Karpas-422 (cell line): ENCODE measurements at regions not wholly inside any gene's neighbourhood (a gene's known extent, or its start where the extent isn't known, plus 50 kb on each side); places are given as distances from the start of the nearest gene placed in this dataset.

Experiments used
- DNase-seq: peaks from one replicate; pipeline ENCODE4 v3.0.0-alpha.2; 2015
- H2AFZ ChIP-seq: fragments of 200-600 bp; sonication (generic); 2 replicates; pipeline ENCODE4 v1.6.1; 2014; ENCODE audit warnings: antibody characterized with exemption, low read length, mixed read lengths
- H3K27ac ChIP-seq: fragments of 200-600 bp; sonication (generic); 2 replicates; pipeline ENCODE4 v1.5.1; 2014; ENCODE audit warnings: mild to moderate bottlenecking, low read length, moderate library complexity
- H3K27me3 ChIP-seq: fragments of 200-600 bp; sonication (generic); 2 replicates; pipeline ENCODE4 v1.6.1; 2014; ENCODE audit warnings: low read length, mixed read lengths
- H3K36me3 ChIP-seq: fragments of 200-600 bp; sonication (generic); 2 replicates; pipeline ENCODE4 v1.6.1; 2014; ENCODE audit warnings: low read length, mixed read lengths; ENCODE audit not compliant: insufficient read depth
- H3K4me1 ChIP-seq: fragments of 200-600 bp; sonication (generic); 2 replicates; pipeline ENCODE4 v1.6.1; 2014; ENCODE audit warnings: mild to moderate bottlenecking, low read length, mixed read lengths
- H3K4me2 ChIP-seq: fragments of 200-600 bp; sonication (generic); 2 replicates; pipeline ENCODE4 v1.6.1; 2014; ENCODE audit warnings: low read length, low read depth, mild to moderate bottlenecking; ENCODE audit not compliant: poor library complexity, severe bottlenecking
- H3K4me3 ChIP-seq: fragments of 200-600 bp; sonication (generic); 2 replicates; pipeline ENCODE4 v1.5.1; 2014; ENCODE audit warnings: mild to moderate bottlenecking, antibody characterized with exemption, low read length, mixed read lengths
- H3K79me2 ChIP-seq: fragments of 200-600 bp; sonication (generic); 2 replicates; pipeline ENCODE4 v1.6.1; 2014; ENCODE audit warnings: mild to moderate bottlenecking, low read length, mixed read lengths
- H3K9ac ChIP-seq: fragments of 200-600 bp; sonication (generic); 2 replicates; pipeline ENCODE4 v1.6.0; 2014; ENCODE audit warnings: low read length
- H3K9me2 ChIP-seq: fragments of 200-600 bp; sonication (generic), shearing (Covaris generic); replicated peaks from 2 replicates; pipeline ENCODE4 v1.6.0; 2014; ENCODE audit warnings: mild to moderate bottlenecking, low read length, moderate library complexity; ENCODE audit not compliant: insufficient read depth
- H3K9me3 ChIP-seq: fragments of 300-700, 200-600 bp; sonication (generic); 2 replicates; pipeline ENCODE4 v1.6.1; 2014; ENCODE audit warnings: low read length, mixed read lengths
- H4K20me1 ChIP-seq: fragments of 200-600 bp; sonication (generic); 2 replicates; pipeline ENCODE4 v1.6.1; 2014; ENCODE audit warnings: mild to moderate bottlenecking, antibody characterized with exemption, low read length, low read depth; ENCODE audit not compliant: insufficient read depth

DNA sequence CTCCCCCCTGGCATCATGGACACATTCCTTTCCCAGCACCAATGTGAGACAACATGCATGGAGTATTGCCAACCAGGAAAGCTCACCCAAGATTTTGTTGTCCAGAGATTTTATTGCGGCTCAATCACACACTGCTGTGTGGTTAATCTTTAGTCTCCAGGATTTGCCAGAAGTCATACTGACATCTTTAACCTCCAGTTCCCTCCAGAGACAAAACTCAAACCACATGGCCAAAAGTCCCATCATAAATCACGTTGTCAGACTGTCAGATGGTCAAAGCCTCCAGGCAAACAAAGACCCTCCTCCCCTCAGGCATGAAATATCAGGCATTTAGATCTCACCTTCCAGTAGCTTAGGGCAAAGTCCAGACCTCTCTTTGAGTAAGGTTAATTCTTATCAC lies 97.3 kb upstream of the OPRM1 start:
- Histone ChIP-seq H2AFZ (no peak overlapping the region), H3K36me3 (no peaks in the 10 kb centered on the region), H3K27ac (no peak overlapping the region), H3K79me2 (no peaks in the 10 kb centered on the region), H3K9me3 (no peaks in the 10 kb centered on the region), H3K9ac (no peak overlapping the region), H3K4me2 (no peak overlapping the region), H3K4me1 (no peaks in the 10 kb centered on the region), H3K4me3 (no peak overlapping the region), H3K9me2 (no peaks in the 10 kb centered on the region), H4K20me1 (no peaks in the 10 kb centered on the region), H3K27me3 (no peaks in the 10 kb centered on the region)
- DNase-seq: no peak

DNA sequence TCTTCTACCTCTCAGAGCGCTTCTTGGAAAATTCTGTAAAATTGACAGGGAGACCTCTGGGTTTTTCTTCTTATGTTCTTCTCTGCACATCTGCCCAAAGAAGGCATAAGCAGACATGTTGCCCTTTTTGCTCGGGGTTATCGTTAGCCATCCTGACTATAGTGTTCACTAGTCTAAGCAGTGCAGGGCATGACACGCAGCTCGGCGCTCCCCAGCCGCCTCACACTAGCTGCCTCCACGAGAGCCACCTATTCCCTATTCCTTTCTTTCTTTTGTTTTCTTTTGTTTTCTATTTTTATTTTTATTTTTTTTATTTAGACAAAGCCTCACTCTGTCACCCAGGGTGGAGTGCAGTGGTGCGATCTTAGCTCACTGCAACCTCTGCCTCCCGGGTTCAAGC lies 100.2 kb upstream of the OPRM1 start:
- Histone ChIP-seq H3K4me2 (no peak overlapping the region), H3K27ac (no peak overlapping the region), H2AFZ (no peak overlapping the region), H3K9ac (no peak overlapping the region), H3K9me2 (no peaks in the 10 kb centered on the region), H4K20me1 (no peaks in the 10 kb centered on the region), H3K36me3 (no peaks in the 10 kb centered on the region), H3K9me3 (no peaks in the 10 kb centered on the region), H3K27me3 (no peaks in the 10 kb centered on the region), H3K79me2 (no peaks in the 10 kb centered on the region), H3K4me3 (no peak overlapping the region), H3K4me1 (no peaks in the 10 kb centered on the region)
- DNase-seq: no peak

DNA sequence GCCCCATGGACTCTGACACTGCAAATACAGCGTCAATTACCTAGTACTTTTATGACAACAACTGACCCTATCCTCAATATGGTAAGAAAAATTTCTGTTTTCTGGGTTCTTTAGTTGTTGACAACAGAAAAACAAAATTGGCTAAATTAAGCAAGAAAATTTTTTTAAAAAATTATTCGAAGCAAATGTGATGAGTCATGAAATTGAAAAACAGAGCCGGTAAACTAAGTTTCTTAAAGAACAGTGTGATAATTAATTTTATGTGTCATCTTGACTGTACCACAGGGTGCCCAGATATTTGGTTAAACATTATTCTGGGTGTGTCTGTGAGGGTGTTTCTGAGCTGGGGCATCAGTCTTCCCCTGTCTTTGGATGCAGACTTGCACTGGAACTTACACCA lies 107.6 kb upstream of the OPRM1 start:
- Histone ChIP-seq H3K9me3 (no peaks in the 10 kb centered on the region), H2AFZ (no peak overlapping the region), H3K79me2 (no peaks in the 10 kb centered on the region), H3K9ac (no peak overlapping the region), H3K4me1 (no peaks in the 10 kb centered on the region), H3K27ac (no peak overlapping the region), H3K27me3 (no peaks in the 10 kb centered on the region), H3K9me2 (no peaks in the 10 kb centered on the region), H3K4me2 (no peak overlapping the region), H3K4me3 (no peak overlapping the region), H4K20me1 (no peaks in the 10 kb centered on the region), H3K36me3 (no peaks in the 10 kb centered on the region)
- DNase-seq: no peak

DNA sequence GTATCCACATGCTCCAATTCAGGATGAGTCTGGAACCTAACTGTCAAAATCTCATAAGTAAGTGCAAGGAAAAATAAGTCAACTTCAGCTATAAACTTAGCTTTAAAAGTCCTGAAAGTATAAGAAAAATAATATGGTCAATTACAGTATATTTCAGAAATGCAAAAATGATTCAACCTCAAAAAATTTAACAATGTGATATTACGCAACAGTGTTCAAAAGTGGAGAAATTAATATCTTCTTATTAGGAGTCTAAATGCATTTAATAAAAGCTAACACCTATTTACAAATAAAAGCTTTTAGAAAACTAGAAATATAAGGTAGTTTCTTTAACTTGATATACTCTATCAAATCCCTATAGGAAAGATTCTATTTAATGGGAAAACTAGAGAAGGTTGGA lies 111.2 kb upstream of the OPRM1 start:
- no peak overlapping the region for H3K27ac ChIP-seq
- H3K27me3 ChIP-seq: no peaks in the 10 kb centered on the region
- no peaks in the 10 kb centered on the region for H3K4me1 ChIP-seq
- H3K4me2 ChIP-seq: no peak overlapping the region
- H3K4me3 ChIP-seq: no peak overlapping the region
- H3K9ac ChIP-seq: no peak overlapping the region
- no peak overlapping the region for H2AFZ ChIP-seq
- no peaks in the 10 kb centered on the region for H4K20me1 ChIP-seq
- H3K9me3 ChIP-seq: no peaks in the 10 kb centered on the region
- no peaks in the 10 kb centered on the region for H3K36me3 ChIP-seq
- H3K79me2 ChIP-seq: no peaks in the 10 kb centered on the region
- DNase-seq: no peak
- no peaks in the 10 kb centered on the region for H3K9me2 ChIP-seq

DNA sequence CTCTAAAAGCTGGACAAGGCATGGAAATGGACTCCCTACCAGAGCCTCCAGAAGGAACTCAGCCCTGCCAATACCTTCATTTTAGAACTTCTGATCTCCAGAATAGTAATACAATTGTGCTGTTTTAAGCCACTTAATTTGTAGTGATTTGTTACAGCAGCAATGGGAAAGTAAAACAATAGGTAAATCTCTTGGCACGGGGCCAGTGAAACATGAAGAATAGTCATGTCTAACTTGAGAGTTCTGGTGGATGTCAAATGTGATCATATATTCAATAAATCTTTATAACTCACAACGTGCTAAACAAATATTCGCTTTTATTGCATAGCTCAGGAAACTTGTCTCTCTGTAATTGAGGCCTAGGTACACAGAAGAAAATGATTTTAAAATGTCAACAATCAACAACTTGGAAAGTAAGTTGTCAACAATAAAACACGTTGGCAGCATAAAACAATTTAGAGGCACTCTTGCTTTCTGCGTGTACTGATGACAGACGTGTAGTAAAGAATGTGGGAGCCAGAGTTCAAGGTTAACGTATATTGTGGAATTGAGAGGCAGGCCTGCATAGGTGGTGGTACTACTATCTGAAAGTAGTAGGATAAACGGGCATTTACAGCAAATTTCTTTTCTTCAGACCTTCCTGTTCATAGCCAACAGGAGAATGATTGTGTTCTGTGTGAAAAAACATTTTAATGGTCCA lies 140.5 kb upstream of the OPRM1 start:
- no peaks in the 10 kb centered on the region for H4K20me1 ChIP-seq
- no peaks in the 10 kb centered on the region for H3K36me3 ChIP-seq
- no peak overlapping the region for H2AFZ ChIP-seq
- no peaks in the 10 kb centered on the region for H3K9me3 ChIP-seq
- DNase-seq: no peak
- H3K9ac ChIP-seq: no peak overlapping the region
- H3K27ac ChIP-seq: no peak overlapping the region
- no peaks in the 10 kb centered on the region; the same call in 1 of the 2 replicates for H3K9me2 ChIP-seq
- no peaks in the 10 kb centered on the region for H3K27me3 ChIP-seq
- H3K4me1 ChIP-seq: no peaks in the 10 kb centered on the region
- no peaks in the 10 kb centered on the region for H3K79me2 ChIP-seq
- H3K4me3 ChIP-seq: no peak overlapping the region
- H3K4me2 ChIP-seq: no peak overlapping the region

DNA sequence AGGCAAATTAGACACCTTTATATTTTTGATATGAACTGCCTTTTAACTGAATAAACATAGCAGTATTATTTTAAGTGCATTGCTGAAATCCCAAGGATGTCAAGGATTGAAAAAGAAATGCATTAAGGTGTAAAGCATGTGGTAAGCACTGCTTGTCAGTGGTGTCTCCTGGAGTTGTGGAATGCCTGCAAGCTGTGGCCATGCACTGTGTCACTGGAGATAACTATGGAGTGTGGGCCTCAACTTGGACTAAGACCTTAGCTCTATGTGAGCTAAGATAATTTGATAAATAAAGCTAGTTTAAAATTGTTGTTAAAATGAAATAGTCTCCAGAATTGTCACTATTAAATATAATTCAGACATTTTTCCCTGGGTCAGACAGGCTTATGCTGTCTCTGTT lies 156.6 kb upstream of the OPRM1 start:
- no peak overlapping the region for H3K9ac ChIP-seq
- H3K4me3 ChIP-seq: no peak overlapping the region
- no peak for DNase-seq
- no peak overlapping the region for H3K4me2 ChIP-seq
- peaks cover 3% of the 10 kb centered on the region; the same call in 1 of the 2 replicates for H3K9me2 ChIP-seq
- H3K27me3 ChIP-seq: no peaks in the 10 kb centered on the region
- no peaks in the 10 kb centered on the region for H3K9me3 ChIP-seq
- no peak overlapping the region for H2AFZ ChIP-seq
- no peaks in the 10 kb centered on the region for H3K36me3 ChIP-seq
- no peaks in the 10 kb centered on the region for H4K20me1 ChIP-seq
- H3K4me1 ChIP-seq: no peaks in the 10 kb centered on the region
- no peak overlapping the region for H3K27ac ChIP-seq
- H3K79me2 ChIP-seq: no peaks in the 10 kb centered on the region

DNA sequence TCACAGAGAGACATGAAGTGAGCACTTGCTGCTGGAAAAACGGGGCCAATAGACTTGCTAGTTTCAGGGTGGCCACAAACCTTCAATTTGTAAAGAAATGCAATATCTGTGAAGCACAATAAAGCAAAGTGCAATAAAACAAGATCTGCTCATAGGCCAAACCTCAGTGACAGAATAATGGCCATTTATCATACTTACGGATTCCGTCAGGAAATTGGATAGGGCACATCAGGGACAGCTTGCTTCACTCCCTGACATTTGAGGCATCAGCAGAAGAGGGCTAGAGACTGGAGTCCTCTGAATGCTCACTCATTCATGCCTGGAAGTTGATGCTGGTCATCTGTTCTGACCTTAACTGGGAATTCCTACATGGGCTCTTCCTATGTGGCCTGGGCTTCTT lies 165.5 kb upstream of the OPRM1 start:
- no peak for DNase-seq
- H3K4me2 ChIP-seq: no peak overlapping the region
- H3K36me3 ChIP-seq: no peaks in the 10 kb centered on the region
- H3K27me3 ChIP-seq: no peaks in the 10 kb centered on the region
- no peak overlapping the region for H3K27ac ChIP-seq
- H3K9me3 ChIP-seq: no peaks in the 10 kb centered on the region
- no peaks in the 10 kb centered on the region for H3K4me1 ChIP-seq
- no peaks in the 10 kb centered on the region for H3K9me2 ChIP-seq
- H4K20me1 ChIP-seq: no peaks in the 10 kb centered on the region
- H2AFZ ChIP-seq: no peak overlapping the region
- H3K79me2 ChIP-seq: no peaks in the 10 kb centered on the region
- no peak overlapping the region for H3K4me3 ChIP-seq
- H3K9ac ChIP-seq: no peak overlapping the region

DNA sequence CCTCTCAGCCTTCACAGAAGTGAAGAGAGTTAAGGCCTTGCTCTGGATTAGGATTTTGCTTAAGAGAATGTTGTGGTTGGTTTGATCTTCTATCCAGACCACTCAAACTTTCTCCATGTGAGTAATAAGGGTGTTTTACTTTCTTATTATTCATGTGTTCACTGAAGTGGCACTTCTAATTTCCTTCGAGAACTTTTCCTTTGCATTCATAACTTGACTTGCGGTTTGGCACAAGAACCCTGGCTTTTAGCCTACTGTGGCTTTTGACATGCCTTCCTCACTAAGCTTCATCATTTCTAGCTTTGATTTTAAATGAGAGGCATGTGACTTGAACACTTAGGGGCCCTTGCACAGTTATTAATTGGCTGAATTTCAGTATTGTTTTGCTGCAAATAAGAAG lies 166.1 kb upstream of the OPRM1 start:
- no peak overlapping the region for H3K4me3 ChIP-seq
- DNase-seq: no peak
- H3K9me2 ChIP-seq: no peaks in the 10 kb centered on the region

DNA sequence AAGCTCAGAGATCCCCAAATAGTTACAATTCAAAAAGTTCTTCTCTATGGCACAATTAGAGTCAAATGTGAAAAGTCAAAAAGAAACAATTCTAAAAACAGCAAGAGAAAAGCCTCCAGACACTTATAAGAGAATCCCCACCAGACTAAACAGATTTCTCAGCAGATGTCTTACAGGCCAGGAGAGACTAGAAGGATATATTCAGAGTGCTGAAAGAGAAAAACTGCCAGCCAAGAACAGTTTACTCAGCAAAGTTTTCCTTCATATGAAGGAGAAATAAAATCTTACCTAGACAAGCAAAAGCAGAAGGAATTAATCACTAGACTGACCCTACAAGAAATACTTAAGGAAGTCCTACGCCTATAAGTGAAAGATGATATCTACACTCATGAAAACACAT lies 176.1 kb upstream of the OPRM1 start:
- Histone ChIP-seq H4K20me1 (no peaks in the 10 kb centered on the region), H3K9ac (no peak overlapping the region), H3K9me3 (no peaks in the 10 kb centered on the region), H3K36me3 (no peaks in the 10 kb centered on the region), H2AFZ (no peak overlapping the region), H3K4me2 (no peak overlapping the region), H3K27me3 (no peaks in the 10 kb centered on the region), H3K9me2 (no peaks in the 10 kb centered on the region), H3K4me1 (no peaks in the 10 kb centered on the region), H3K4me3 (no peak overlapping the region), H3K27ac (no peak overlapping the region), H3K79me2 (no peaks in the 10 kb centered on the region)
- no peak for DNase-seq

More for the DNA sequence above, 166.1 kb upstream of the OPRM1 start:
- Histone ChIP-seq H3K27me3 (no peaks in the 10 kb centered on the region), H3K4me1 (no peaks in the 10 kb centered on the region), H3K9me3 (no peaks in the 10 kb centered on the region), H2AFZ (no peak overlapping the region), H4K20me1 (no peaks in the 10 kb centered on the region), H3K9ac (no peak overlapping the region), H3K27ac (no peak overlapping the region), H3K4me2 (no peak overlapping the region), H3K36me3 (no peaks in the 10 kb centered on the region), H3K79me2 (no peaks in the 10 kb centered on the region)
